IPS-15b (cell line): ENCODE measurements at regions not wholly inside any gene's neighbourhood (a gene's known extent, or its start where the extent isn't known, plus 50 kb on each side); places are given as distances from the start of the nearest gene placed in this dataset.
"Not testable (repeated sequence)": the region's sequence is repeated elsewhere in the genome, so short reads cannot be mapped to it uniquely, and the experiment has no call there.

ENCODE experiments used
- H3K27me3 ChIP-seq: one replicate; pipeline ENCODE4 v1.6.1; 2013; ENCODE audit warnings: low read length; ENCODE audit not compliant: control insufficient read depth, insufficient read depth
- H3K36me3 ChIP-seq: one replicate; pipeline ENCODE4 v1.6.1; 2013; ENCODE audit warnings: low read length; ENCODE audit not compliant: control insufficient read depth, insufficient read depth
- H3K4me1 ChIP-seq: one replicate; pipeline ENCODE4 v1.6.1; 2013; ENCODE audit warnings: mild to moderate bottlenecking, low read length; ENCODE audit not compliant: control insufficient read depth, insufficient read depth
- H3K4me3 ChIP-seq: one replicate; pipeline ENCODE4 v1.5.1; 2013; ENCODE audit warnings: low read depth, low read length
- H3K9ac ChIP-seq: one replicate; pipeline ENCODE4 v1.6.1; 2013; ENCODE audit warnings: low read depth, mild to moderate bottlenecking, low read length
- H3K9me3 ChIP-seq: one replicate; pipeline ENCODE4 v1.6.1; 2013; ENCODE audit warnings: mild to moderate bottlenecking, low read length; ENCODE audit not compliant: control insufficient read depth, insufficient read depth

DNA sequence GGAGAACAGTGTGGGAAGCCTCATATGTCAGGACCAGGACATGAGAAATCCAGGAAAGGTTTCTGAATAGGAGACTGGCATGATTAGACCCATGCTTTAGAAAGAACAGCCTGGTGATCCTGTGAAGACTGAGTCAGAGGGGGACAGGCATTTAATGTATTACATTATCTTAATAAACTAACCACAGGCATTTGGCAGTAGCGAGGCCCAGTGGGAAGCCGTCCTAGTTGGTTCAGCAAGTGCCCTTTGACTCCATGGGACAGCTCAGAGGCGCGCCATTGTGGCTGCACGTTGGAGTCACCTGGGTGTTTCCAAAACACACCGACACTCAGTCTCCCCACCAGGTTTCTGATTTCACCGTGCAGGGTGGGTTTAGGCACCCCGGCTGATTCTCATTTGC, 90.5 kb upstream of the DGKG start:
- H3K9ac ChIP-seq, result no peak overlapping the region
- H3K9me3 ChIP-seq, result no peaks in the 10 kb centered on the region
- H3K36me3 ChIP-seq, result no peaks in the 10 kb centered on the region
- no peaks in the 10 kb centered on the region for H3K4me1 ChIP-seq
- H3K27me3 ChIP-seq, result no peaks in the 10 kb centered on the region
- H3K4me3 ChIP-seq, result no peak overlapping the region

DNA sequence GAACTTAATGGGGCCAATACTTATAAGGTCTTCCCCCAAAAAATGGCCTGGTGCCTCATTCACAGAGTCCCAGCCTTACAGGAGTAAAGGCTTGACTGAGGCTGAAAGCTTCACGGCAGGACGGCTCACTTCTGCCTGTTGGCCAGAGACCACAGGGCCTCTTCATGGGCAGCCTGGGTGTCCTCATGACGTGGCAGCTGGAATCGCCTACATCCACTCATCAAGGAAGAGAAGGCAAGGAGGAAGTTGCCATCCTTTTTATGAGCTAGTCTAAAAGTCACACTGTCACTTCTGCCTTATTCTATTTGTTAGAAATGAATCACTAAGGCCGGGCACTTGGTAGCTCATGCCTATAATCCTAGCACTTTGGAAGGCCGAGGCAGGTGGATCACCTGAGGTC, 89.3 kb upstream of the DGKG start:
- Histone ChIP-seq H3K9ac (no peak overlapping the region), H3K27me3 (no peaks in the 10 kb centered on the region), H3K4me1 (no peaks in the 10 kb centered on the region), H3K9me3 (no peaks in the 10 kb centered on the region), H3K4me3 (no peak overlapping the region), H3K36me3 (no peaks in the 10 kb centered on the region)

GRCh38 chr3:186444974-186445373, 82.9 kb upstream of the DGKG start:
- Histone ChIP-seq H3K9ac (no peak overlapping the region), H3K36me3 (no peaks in the 10 kb centered on the region), H3K4me1 (no peaks in the 10 kb centered on the region), H3K9me3 (no peaks in the 10 kb centered on the region), H3K4me3 (no peak overlapping the region), H3K27me3 (no peaks in the 10 kb centered on the region)

DNA sequence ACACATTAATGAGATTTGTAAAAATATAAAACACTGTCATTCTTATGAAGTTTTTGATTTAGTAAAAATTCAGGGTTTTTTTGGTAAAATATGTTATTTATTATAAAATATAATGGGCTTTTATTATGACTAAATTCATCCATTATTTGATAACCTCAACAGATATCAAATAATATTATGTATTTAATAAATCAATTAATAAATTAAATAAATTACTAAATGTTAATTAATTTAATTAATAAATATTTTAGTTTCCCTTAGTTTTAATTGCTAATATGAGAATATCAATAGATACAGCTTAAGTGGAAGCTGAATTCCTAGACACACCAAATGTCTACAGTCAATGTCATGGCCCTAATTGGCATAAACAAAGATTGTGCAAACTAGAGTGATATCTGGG, 82.3 kb upstream of the DGKG start:
- no peak overlapping the region for H3K4me3 ChIP-seq
- H3K9me3 ChIP-seq, result no peaks in the 10 kb centered on the region
- no peaks in the 10 kb centered on the region for H3K4me1 ChIP-seq
- no peak overlapping the region for H3K9ac ChIP-seq
- no peaks in the 10 kb centered on the region for H3K36me3 ChIP-seq
- H3K27me3 ChIP-seq, result no peaks in the 10 kb centered on the region

DNA sequence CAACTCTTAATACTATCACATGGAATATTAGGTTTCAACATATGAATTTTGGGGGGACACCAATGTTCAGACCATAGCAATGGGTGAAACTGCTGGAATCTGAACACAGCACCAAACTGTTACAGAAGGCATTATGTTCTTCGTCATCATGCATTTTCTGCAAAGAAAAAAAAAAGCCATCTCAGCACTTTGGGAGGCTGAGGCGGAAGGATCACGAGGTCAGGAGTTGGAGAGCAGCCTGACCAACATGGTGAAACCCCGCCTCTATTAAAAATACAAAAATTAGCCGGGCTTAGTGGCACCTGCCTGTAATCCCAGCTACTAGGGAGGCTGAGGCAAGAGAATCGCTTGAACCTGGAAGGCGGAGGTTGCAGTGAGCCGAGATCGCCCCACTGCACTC, 80.9 kb upstream of the DGKG start:
- not testable (repeated sequence) for H3K9ac ChIP-seq, H3K4me3 ChIP-seq, H3K9me3 ChIP-seq, H3K36me3 ChIP-seq, H3K27me3 ChIP-seq, H3K4me1 ChIP-seq

DNA sequence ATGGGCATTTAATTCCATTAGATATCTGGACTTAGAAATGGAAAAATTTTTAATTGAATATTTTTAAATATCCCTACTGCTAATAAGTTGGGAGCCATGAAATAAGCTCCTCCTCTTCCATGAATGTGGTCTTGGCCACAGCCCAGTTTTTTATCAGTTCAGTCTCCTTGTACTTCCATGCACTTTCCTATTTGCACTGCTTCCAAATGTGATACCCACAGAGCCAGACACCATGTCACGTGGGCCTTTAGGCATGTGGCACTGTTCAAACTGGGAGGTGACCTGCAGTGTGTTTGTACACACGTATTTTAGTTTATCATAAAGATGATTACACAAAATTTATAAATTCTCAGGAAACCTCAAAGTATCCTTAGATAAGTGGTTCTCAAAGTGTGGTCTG, 80.1 kb upstream of the DGKG start:
- Histone ChIP-seq H3K4me1 (no peaks in the 10 kb centered on the region), H3K27me3 (no peaks in the 10 kb centered on the region), H3K4me3 (no peak overlapping the region), H3K36me3 (no peaks in the 10 kb centered on the region), H3K9me3 (no peaks in the 10 kb centered on the region), H3K9ac (no peak overlapping the region)

GRCh38 chr3:186440891-186441290, 78.9 kb upstream of the DGKG start:
- H3K9ac ChIP-seq, result no peak overlapping the region
- no peaks in the 10 kb centered on the region for H3K36me3 ChIP-seq
- no peaks in the 10 kb centered on the region for H3K4me1 ChIP-seq
- no peaks in the 10 kb centered on the region for H3K27me3 ChIP-seq
- no peaks in the 10 kb centered on the region for H3K9me3 ChIP-seq
- H3K4me3 ChIP-seq, result no peak overlapping the region

DNA sequence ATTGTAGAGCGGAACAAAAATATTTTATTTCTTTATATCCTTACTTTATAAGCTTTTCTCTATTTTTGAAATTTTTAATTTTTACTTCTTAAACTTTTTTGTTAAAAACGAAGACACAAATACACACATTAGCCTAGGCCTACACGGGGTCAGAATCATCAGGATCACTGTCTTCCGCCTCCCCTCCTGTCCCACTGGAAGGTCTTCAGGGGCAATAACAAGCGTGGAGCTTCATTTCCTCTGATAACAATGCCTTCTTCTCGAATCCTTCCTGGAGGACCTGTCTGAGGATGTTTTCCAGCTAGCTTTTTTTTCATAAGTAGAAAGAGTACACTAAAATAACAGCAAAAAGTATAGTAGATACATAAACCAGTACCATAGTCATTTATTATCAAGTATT, 77.7 kb upstream of the DGKG start:
- no peaks in the 10 kb centered on the region for H3K4me1 ChIP-seq
- no peaks in the 10 kb centered on the region for H3K36me3 ChIP-seq
- no peak overlapping the region for H3K9ac ChIP-seq
- H3K9me3 ChIP-seq, result no peaks in the 10 kb centered on the region
- H3K4me3 ChIP-seq, result no peak overlapping the region
- no peaks in the 10 kb centered on the region for H3K27me3 ChIP-seq

- not testable (repeated sequence) for H3K9me3 ChIP-seq, H3K36me3 ChIP-seq, H3K27me3 ChIP-seq, H3K4me1 ChIP-seq, H3K9ac ChIP-seq, H3K4me3 ChIP-seq
These were observed 73.3 kb upstream of the DGKG start for GRCh38 chr3:186435332-186435731.

DNA sequence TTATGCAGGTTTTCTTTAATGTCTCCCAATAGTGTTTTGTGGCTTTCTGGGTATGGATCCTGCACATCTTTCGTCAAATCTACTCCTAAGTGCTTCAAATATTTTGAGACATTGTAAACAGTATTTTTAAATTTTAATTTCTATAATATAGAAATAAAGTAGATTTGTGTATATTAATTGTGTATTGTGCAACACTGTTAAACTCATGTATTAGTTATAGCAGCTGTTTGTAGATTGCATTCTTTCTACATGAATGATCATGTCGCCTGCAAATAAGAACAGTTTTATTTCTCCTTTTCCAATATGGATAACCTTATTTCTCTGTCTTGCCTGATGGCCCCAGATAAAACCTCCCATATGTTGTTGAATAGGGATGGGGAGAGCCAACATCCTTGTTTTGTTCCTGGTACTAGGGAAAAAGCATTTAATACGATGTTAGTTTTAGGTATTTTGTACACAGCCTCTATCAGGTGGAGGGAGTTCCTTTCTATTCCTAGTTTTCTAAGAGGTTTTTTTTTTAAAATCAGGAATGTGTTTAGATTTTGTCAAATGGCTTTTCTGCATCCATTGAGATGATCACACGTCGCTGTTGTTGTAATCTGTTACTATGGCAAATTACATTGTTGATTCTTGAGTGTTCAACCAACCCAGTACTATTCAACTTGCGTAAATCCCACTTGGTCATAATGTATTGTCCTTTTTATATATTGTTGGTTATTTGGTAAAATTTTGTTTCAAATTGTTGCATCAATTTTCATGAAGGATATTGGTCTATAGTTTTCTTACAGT, 71.1 kb upstream of the DGKG start:
- H3K9ac ChIP-seq, result no peak overlapping the region

GRCh38 chr3:186432189-186432588, 70.2 kb upstream of the DGKG start:
- Histone ChIP-seq H3K4me1 (peaks cover 4% of the 10 kb centered on the region), H3K36me3 (no peaks in the 10 kb centered on the region), H3K9me3 (no peaks in the 10 kb centered on the region), H3K27me3 (no peaks in the 10 kb centered on the region), H3K4me3 (no peak overlapping the region), H3K9ac (no peak overlapping the region)

More for the DNA sequence above, 71.1 kb upstream of the DGKG start:
- H3K9me3 ChIP-seq, result no peaks in the 10 kb centered on the region
- no peak overlapping the region for H3K4me3 ChIP-seq
- no peaks in the 10 kb centered on the region for H3K27me3 ChIP-seq
- H3K36me3 ChIP-seq, result no peaks in the 10 kb centered on the region
- no peaks in the 10 kb centered on the region for H3K4me1 ChIP-seq

- H3K9me3 ChIP-seq, result no peaks in the 10 kb centered on the region
- no peaks in the 10 kb centered on the region for H3K27me3 ChIP-seq
- H3K9ac ChIP-seq, result no peak overlapping the region
- no peak overlapping the region for H3K4me3 ChIP-seq
- H3K36me3 ChIP-seq, result no peaks in the 10 kb centered on the region
- peaks cover 4% of the 10 kb centered on the region for H3K4me1 ChIP-seq
These were observed 65.7 kb upstream of the DGKG start for GRCh38 chr3:186427627-186428281.
